ENCODE measurements at regions not wholly inside any gene's neighbourhood (a gene's known extent, or its start where the extent isn't known, plus 50 kb on each side); places are given as distances from the start of the nearest gene placed in this dataset.

DNA sequence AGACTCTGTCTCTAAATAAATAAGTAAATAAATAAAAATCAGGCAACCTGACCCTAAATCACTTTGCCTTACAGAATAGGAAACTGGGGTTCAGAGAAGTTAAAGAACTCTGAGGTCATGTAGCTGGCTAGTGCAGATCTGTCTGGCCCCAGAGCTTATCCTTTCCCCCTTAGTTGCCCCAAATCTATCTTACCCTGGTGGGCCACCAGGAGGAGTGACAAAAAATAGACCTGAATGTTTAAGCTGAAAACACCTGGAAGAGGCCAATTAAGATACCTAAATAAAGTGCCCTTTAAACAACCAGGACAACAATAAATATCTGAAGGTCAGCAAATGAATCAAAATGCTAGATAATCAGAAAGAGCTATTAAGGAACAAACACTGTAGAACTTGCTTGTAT lies 59.7 kb downstream of the TEX35 start:
- no peaks in the 10 kb centered on the region for H3K9me3 ChIP-seq (ENCODE audit: control insufficient read depth, low read depth, low read length)
- peaks cover 14% of the 10 kb centered on the region for H3K4me1 ChIP-seq (ENCODE audit: control insufficient read depth, low read depth, low read length)
- no peak overlapping the region for H3K27ac ChIP-seq (ENCODE audit: low read length)
- no peak overlapping the region for H3K9ac ChIP-seq (ENCODE audit: low read length)
- H3K4me3 ChIP-seq (ENCODE audit: low read length): no peak overlapping the region
- no peaks in the 10 kb centered on the region for H3K36me3 ChIP-seq (ENCODE audit: control insufficient read depth, low read depth, low read length)
- no peaks in the 10 kb centered on the region for H3K27me3 ChIP-seq (ENCODE audit: control insufficient read depth, insufficient read depth, low read length)

- H3K27me3 ChIP-seq (ENCODE audit: control insufficient read depth, insufficient read depth, low read length): no peaks in the 10 kb centered on the region
- peaks cover 14% of the 10 kb centered on the region for H3K4me1 ChIP-seq (ENCODE audit: control insufficient read depth, low read depth, low read length)
- H3K9ac ChIP-seq (ENCODE audit: low read length): no peak overlapping the region
- H3K27ac ChIP-seq (ENCODE audit: low read length): no peak overlapping the region
- H3K9me3 ChIP-seq (ENCODE audit: control insufficient read depth, low read depth, low read length): no peaks in the 10 kb centered on the region
- no peaks in the 10 kb centered on the region for H3K36me3 ChIP-seq (ENCODE audit: control insufficient read depth, low read depth, low read length)
- H3K4me3 ChIP-seq (ENCODE audit: low read length): no peak overlapping the region
Measured at GRCh38 chr1:178573330-178573729, 60.4 kb downstream of the TEX35 start.

DNA sequence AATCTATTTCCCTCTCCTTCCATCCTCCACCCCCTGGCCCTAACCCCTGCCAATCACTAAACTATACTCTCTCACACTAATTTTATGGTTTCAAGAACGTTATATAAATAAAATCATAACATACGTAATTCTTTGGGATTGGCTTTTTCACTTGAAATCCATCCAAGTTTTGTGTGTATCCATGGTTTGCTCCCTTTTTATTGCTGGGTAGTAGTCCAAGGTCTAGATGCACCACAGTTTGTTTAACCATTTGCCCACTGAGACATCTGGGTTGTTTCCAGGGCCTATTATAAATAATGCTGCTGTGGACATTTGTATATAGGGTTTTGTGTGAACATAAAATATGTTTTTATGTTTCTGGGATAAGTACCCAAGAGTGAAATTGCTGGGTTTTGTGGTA lies 61.4 kb downstream of the TEX35 start:
- Histone ChIP-seq H3K4me3 (ENCODE audit: low read length) (no peak overlapping the region), H3K27me3 (ENCODE audit: control insufficient read depth, insufficient read depth, low read length) (no peaks in the 10 kb centered on the region), H3K9me3 (ENCODE audit: control insufficient read depth, low read depth, low read length) (no peaks in the 10 kb centered on the region), H3K27ac (ENCODE audit: low read length) (no peak overlapping the region), H3K36me3 (ENCODE audit: control insufficient read depth, low read depth, low read length) (no peaks in the 10 kb centered on the region), H3K9ac (ENCODE audit: low read length) (no peak overlapping the region), H3K4me1 (ENCODE audit: control insufficient read depth, low read depth, low read length) (peaks cover 14% of the 10 kb centered on the region)

DNA sequence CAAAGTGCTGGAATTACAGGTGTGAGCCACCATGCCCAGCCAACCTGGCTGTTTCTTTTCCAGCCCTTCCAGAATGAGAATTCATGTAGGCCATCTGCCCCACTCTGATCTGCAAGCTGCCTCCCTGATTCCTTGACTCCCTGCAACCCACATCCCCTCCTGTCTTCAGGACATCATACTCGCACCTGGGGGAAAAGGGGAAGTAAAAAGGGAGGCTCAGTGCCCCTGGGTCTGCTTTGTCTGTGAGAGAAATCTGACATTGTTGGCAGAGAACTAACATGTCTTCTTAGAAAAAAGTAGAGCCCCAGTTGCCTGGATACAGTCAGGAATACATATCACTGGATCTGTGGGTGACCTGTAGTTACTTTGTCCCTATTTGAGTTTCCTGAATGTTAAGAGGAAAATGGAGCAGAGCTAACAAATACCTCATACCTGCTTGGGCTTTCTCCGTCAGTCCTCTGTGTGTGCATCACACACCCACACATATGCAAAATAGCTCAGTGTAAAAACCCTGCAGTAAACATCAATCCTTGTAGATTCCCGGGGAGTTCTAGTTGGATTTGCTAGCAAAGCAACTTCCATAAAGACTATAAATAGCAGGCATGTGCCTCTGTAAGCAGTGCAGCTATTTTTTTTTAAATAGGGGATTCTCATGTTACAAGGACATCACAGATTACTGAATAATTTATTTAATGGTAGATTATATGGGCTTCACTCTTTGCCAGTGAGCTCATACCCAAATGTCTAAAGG lies 62.9 kb downstream of the TEX35 start:
- Histone ChIP-seq H3K4me3 (ENCODE audit: low read length) (peak overlapping the region; percentile 15), H3K27ac (ENCODE audit: low read length) (peak overlapping the region; percentile 89), H3K27me3 (ENCODE audit: control insufficient read depth, insufficient read depth, low read length) (no peaks in the 10 kb centered on the region), H3K9me3 (ENCODE audit: control insufficient read depth, low read depth, low read length) (no peaks in the 10 kb centered on the region), H3K4me1 (ENCODE audit: control insufficient read depth, low read depth, low read length) (peaks cover 17% of the 10 kb centered on the region), H3K36me3 (ENCODE audit: control insufficient read depth, low read depth, low read length) (no peaks in the 10 kb centered on the region), H3K9ac (ENCODE audit: low read length) (peak overlapping the region; percentile 42)

DNA sequence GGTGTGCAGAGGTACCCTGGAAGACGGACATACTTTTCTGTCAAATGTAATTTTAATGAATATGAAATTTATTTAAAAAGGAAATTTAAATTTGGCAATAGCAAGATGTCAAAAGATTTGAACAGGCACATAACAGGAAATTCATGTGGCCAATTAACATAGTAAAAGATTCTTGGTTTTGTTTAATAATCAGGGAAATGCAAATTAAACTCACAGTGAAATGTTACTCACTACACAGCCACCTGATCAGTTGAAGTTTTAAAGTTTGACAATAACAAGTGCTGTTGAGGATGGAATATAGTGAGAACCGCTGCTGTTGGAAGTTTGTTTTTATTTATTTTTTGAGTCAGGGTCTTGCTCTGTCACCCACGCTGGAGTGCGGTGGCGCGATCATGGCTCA lies 63.9 kb downstream of the TEX35 start:
- H3K9ac ChIP-seq (ENCODE audit: low read length): no peak overlapping the region
- no peak overlapping the region for H3K27ac ChIP-seq (ENCODE audit: low read length)
- H3K4me3 ChIP-seq (ENCODE audit: low read length): no peak overlapping the region
- H3K9me3 ChIP-seq (ENCODE audit: control insufficient read depth, low read depth, low read length): no peaks in the 10 kb centered on the region
- H3K36me3 ChIP-seq (ENCODE audit: control insufficient read depth, low read depth, low read length): no peaks in the 10 kb centered on the region
- H3K4me1 ChIP-seq (ENCODE audit: control insufficient read depth, low read depth, low read length): peaks cover 26% of the 10 kb centered on the region
- no peaks in the 10 kb centered on the region for H3K27me3 ChIP-seq (ENCODE audit: control insufficient read depth, insufficient read depth, low read length)

GRCh38 chr1:178577882-178578281 lies 65.0 kb downstream of the TEX35 start:
- no peak overlapping the region for H3K27ac ChIP-seq (ENCODE audit: low read length)
- H3K4me1 ChIP-seq (ENCODE audit: control insufficient read depth, low read depth, low read length): peaks cover 29% of the 10 kb centered on the region
- no peak overlapping the region for H3K4me3 ChIP-seq (ENCODE audit: low read length)
- no peaks in the 10 kb centered on the region for H3K36me3 ChIP-seq (ENCODE audit: control insufficient read depth, low read depth, low read length)
- no peaks in the 10 kb centered on the region for H3K27me3 ChIP-seq (ENCODE audit: control insufficient read depth, insufficient read depth, low read length)
- no peaks in the 10 kb centered on the region for H3K9me3 ChIP-seq (ENCODE audit: control insufficient read depth, low read depth, low read length)
- H3K9ac ChIP-seq (ENCODE audit: low read length): no peak overlapping the region

- Histone ChIP-seq H3K9me3 (ENCODE audit: control insufficient read depth, low read depth, low read length) (no peaks in the 10 kb centered on the region), H3K4me1 (ENCODE audit: control insufficient read depth, low read depth, low read length) (peaks cover 29% of the 10 kb centered on the region), H3K9ac (ENCODE audit: low read length) (no peak overlapping the region), H3K36me3 (ENCODE audit: control insufficient read depth, low read depth, low read length) (no peaks in the 10 kb centered on the region), H3K27me3 (ENCODE audit: control insufficient read depth, insufficient read depth, low read length) (no peaks in the 10 kb centered on the region), H3K27ac (ENCODE audit: low read length) (no peak overlapping the region), H3K4me3 (ENCODE audit: low read length) (no peak overlapping the region)
Measured at GRCh38 chr1:178578541-178578940, 65.6 kb downstream of the TEX35 start.

GRCh38 chr1:178579095-178579494 lies 66.2 kb downstream of the TEX35 start:
- peaks cover 29% of the 10 kb centered on the region for H3K4me1 ChIP-seq (ENCODE audit: control insufficient read depth, low read depth, low read length)
- no peaks in the 10 kb centered on the region for H3K36me3 ChIP-seq (ENCODE audit: control insufficient read depth, low read depth, low read length)
- H3K9ac ChIP-seq (ENCODE audit: low read length): no peak overlapping the region
- H3K9me3 ChIP-seq (ENCODE audit: control insufficient read depth, low read depth, low read length): no peaks in the 10 kb centered on the region
- H3K4me3 ChIP-seq (ENCODE audit: low read length): no peak overlapping the region
- H3K27me3 ChIP-seq (ENCODE audit: control insufficient read depth, insufficient read depth, low read length): peaks cover 5% of the 10 kb centered on the region
- H3K27ac ChIP-seq (ENCODE audit: low read length): no peak overlapping the region

GRCh38 chr1:178579562-178579961 lies 66.7 kb downstream of the TEX35 start:
- H3K36me3 ChIP-seq (ENCODE audit: control insufficient read depth, low read depth, low read length): no peaks in the 10 kb centered on the region
- H3K9me3 ChIP-seq (ENCODE audit: control insufficient read depth, low read depth, low read length): no peaks in the 10 kb centered on the region
- peaks cover 29% of the 10 kb centered on the region for H3K4me1 ChIP-seq (ENCODE audit: control insufficient read depth, low read depth, low read length)
- no peak overlapping the region for H3K4me3 ChIP-seq (ENCODE audit: low read length)
- H3K27me3 ChIP-seq (ENCODE audit: control insufficient read depth, insufficient read depth, low read length): peaks cover 6% of the 10 kb centered on the region
- no peak overlapping the region for H3K27ac ChIP-seq (ENCODE audit: low read length)
- no peak overlapping the region for H3K9ac ChIP-seq (ENCODE audit: low read length)

- Histone ChIP-seq H3K36me3 (ENCODE audit: control insufficient read depth, low read depth, low read length) (no peaks in the 10 kb centered on the region), H3K4me3 (ENCODE audit: low read length) (no peak overlapping the region), H3K4me1 (ENCODE audit: control insufficient read depth, low read depth, low read length) (peaks cover 29% of the 10 kb centered on the region), H3K9me3 (ENCODE audit: control insufficient read depth, low read depth, low read length) (no peaks in the 10 kb centered on the region), H3K9ac (ENCODE audit: low read length) (no peak overlapping the region), H3K27ac (ENCODE audit: low read length) (no peak overlapping the region), H3K27me3 (ENCODE audit: control insufficient read depth, insufficient read depth, low read length) (peaks cover 6% of the 10 kb centered on the region)
Measured at GRCh38 chr1:178580096-178580495, 67.2 kb downstream of the TEX35 start.

GRCh38 chr1:178580876-178581275 lies 68.0 kb downstream of the TEX35 start:
- H3K9ac ChIP-seq (ENCODE audit: low read length): no peak overlapping the region
- H3K4me3 ChIP-seq (ENCODE audit: low read length): no peak overlapping the region
- H3K27ac ChIP-seq (ENCODE audit: low read length): no peak overlapping the region
- H3K9me3 ChIP-seq (ENCODE audit: control insufficient read depth, low read depth, low read length): no peaks in the 10 kb centered on the region
- no peaks in the 10 kb centered on the region for H3K36me3 ChIP-seq (ENCODE audit: control insufficient read depth, low read depth, low read length)
- H3K27me3 ChIP-seq (ENCODE audit: control insufficient read depth, insufficient read depth, low read length): peaks cover 6% of the 10 kb centered on the region
- H3K4me1 ChIP-seq (ENCODE audit: control insufficient read depth, low read depth, low read length): peaks cover 23% of the 10 kb centered on the region
